ENCODE measurements at regions not wholly inside any gene's neighbourhood (a gene's known extent, or its start where the extent isn't known, plus 50 kb on each side); places are given as distances from the start of the nearest gene placed in this dataset.

- no peak for TF ChIP-seq CTCF (IDR thresholded peaks at IDR 0.05; ENCODE audit: borderline replicate concordance)
- no peak for DNase-seq
- Histone ChIP-seq H3K27me3 (ENCODE audit: low read depth) (no peaks in the 10 kb centered on the region), H3K9me3 (replicated peaks) (peaks cover 11% of the 10 kb centered on the region), H3K4me1 (no peaks in the 10 kb centered on the region), H3K27ac (replicated peaks) (no peak overlapping the region), H3K36me3 (no peaks in the 10 kb centered on the region), H3K4me3 (no peak overlapping the region)
- intact Hi-C loops (cut with micrococcal nuclease), result no loop called here
Observed at GRCh38 chr4:81854406-81854805, 382.7 kb upstream of the RASGEF1B start.

GRCh38 chr4:81852031-81852715, 380.5 kb upstream of the RASGEF1B start:
- Histone ChIP-seq H3K4me3 (no peak overlapping the region), H3K27ac (replicated peaks) (no peak overlapping the region), H3K4me1 (no peaks in the 10 kb centered on the region), H3K9me3 (replicated peaks) (peaks cover 11% of the 10 kb centered on the region), H3K36me3 (no peaks in the 10 kb centered on the region), H3K27me3 (ENCODE audit: low read depth) (no peaks in the 10 kb centered on the region)
- no peak for DNase-seq
- no peak for TF ChIP-seq CTCF (IDR thresholded peaks at IDR 0.05; ENCODE audit: borderline replicate concordance)
- intact Hi-C loops (cut with micrococcal nuclease), result no loop called here

GRCh38 chr4:81850701-81851100, 379.0 kb upstream of the RASGEF1B start:
- intact Hi-C loops (cut with micrococcal nuclease), result no loop called here
- DNase-seq, result no peak
- H3K27ac ChIP-seq (replicated peaks), result no peak overlapping the region
- TF ChIP-seq CTCF (IDR thresholded peaks at IDR 0.05; ENCODE audit: borderline replicate concordance), result no peak
- H3K27me3 ChIP-seq (ENCODE audit: low read depth), result no peaks in the 10 kb centered on the region
- no peaks in the 10 kb centered on the region for H3K36me3 ChIP-seq
- H3K4me1 ChIP-seq, result peaks cover under 1% of the 10 kb centered on the region
- peaks cover 11% of the 10 kb centered on the region for H3K9me3 ChIP-seq (replicated peaks)
- no peak overlapping the region for H3K4me3 ChIP-seq

GRCh38 chr4:81845761-81846160, 374.1 kb upstream of the RASGEF1B start:
- no peak for TF ChIP-seq CTCF (IDR thresholded peaks at IDR 0.05; ENCODE audit: borderline replicate concordance)
- Histone ChIP-seq H3K4me1 (peaks cover 11% of the 10 kb centered on the region), H3K27ac (replicated peaks) (no peak overlapping the region), H3K9me3 (replicated peaks) (no peaks in the 10 kb centered on the region), H3K4me3 (no peak overlapping the region), H3K27me3 (ENCODE audit: low read depth) (peaks cover 5% of the 10 kb centered on the region), H3K36me3 (no peaks in the 10 kb centered on the region)
- intact Hi-C loops (cut with micrococcal nuclease), result loop anchor here (10.0 kb wide), 1 partner anchor 441 kb away; no protein-coding TSS in a partner anchor
- DNase-seq, result no peak

GRCh38 chr4:81845273-81845672, 373.6 kb upstream of the RASGEF1B start:
- DNase-seq, result no peak
- Histone ChIP-seq H3K4me3 (no peak overlapping the region), H3K36me3 (no peaks in the 10 kb centered on the region), H3K4me1 (peaks cover 11% of the 10 kb centered on the region), H3K9me3 (replicated peaks) (no peaks in the 10 kb centered on the region), H3K27me3 (ENCODE audit: low read depth) (peaks cover 5% of the 10 kb centered on the region), H3K27ac (replicated peaks) (no peak overlapping the region)
- TF ChIP-seq CTCF (IDR thresholded peaks at IDR 0.05; ENCODE audit: borderline replicate concordance), result no peak
- intact Hi-C loops (cut with micrococcal nuclease), result loop anchor here (10.0 kb wide), 1 partner anchor 440 kb away; no protein-coding TSS in a partner anchor
